ENCODE measurements at regions not wholly inside any gene's neighbourhood (a gene's known extent, or its start where the extent isn't known, plus 50 kb on each side); places are given as distances from the start of the nearest gene placed in this dataset.

GRCh38 chr6:96465321-96465903, 56.2 kb upstream of the UFL1 start:
- DNase-seq, result no peak

GRCh38 chr6:96466147-96466863, 55.3 kb upstream of the UFL1 start:
- DNase-seq, result no peak

GRCh38 chr6:96467814-96468213, 53.8 kb upstream of the UFL1 start:
- no peak for DNase-seq

GRCh38 chr6:96468281-96468680, 53.3 kb upstream of the UFL1 start:
- no peak for DNase-seq

GRCh38 chr6:96468681-96469224, 52.9 kb upstream of the UFL1 start:
- DNase-seq, result peak in 1 of 3 donors; percentile 0

GRCh38 chr6:96469312-96469711, 52.3 kb upstream of the UFL1 start:
- no peak for DNase-seq

- DNase-seq, result no peak
Measured at GRCh38 chr6:96470296-96470695, 51.3 kb upstream of the UFL1 start.

Data from suppressor macrophage treated with lipopolysaccharide for 1 hour (primary cell).